ENCODE measurements at regions not wholly inside any gene's neighbourhood (a gene's known extent, or its start where the extent isn't known, plus 50 kb on each side); places are given as distances from the start of the nearest gene placed in this dataset.
"Not testable (repeated sequence)": the region's sequence is repeated elsewhere in the genome, so short reads cannot be mapped to it uniquely, and the experiment has no call there.

- TF ChIP-seq ZNF462 (CRISPR knock-in tag; IDR thresholded peaks at IDR 0.05): no peak
Measured at GRCh38 chr17:70446446-70446845, 277.1 kb downstream of the KCNJ2 start (continued).

GRCh38 chr17:70447588-70447987, 278.3 kb downstream of the KCNJ2 start:
- Histone ChIP-seq H3K36me3 (ENCODE audit: insufficient read depth) (no peaks in the 10 kb centered on the region), H3F3A (replicated peaks; ENCODE audit: low read depth) (no peaks in the 10 kb centered on the region), H3K27ac (ENCODE audit: low read depth) (no peak overlapping the region), H3K4me3 (no peak overlapping the region), H2AFZ (no peak overlapping the region), H3K4me1 (ENCODE audit: insufficient read depth) (peaks cover 14% of the 10 kb centered on the region), H3K79me2 (replicated peaks; ENCODE audit: insufficient read depth) (no peaks in the 10 kb centered on the region), H3K9me2 (ENCODE audit: insufficient read depth) (peaks cover 8% of the 10 kb centered on the region; the same call in 1 of the 2 replicates), H3K27me3 (ENCODE audit: insufficient read depth) (no peaks in the 10 kb centered on the region), H3K4me2 (no peak overlapping the region), H4K20me1 (replicated peaks; ENCODE audit: insufficient read depth) (no peaks in the 10 kb centered on the region)
- DNase-seq (ENCODE audit: low spot score) (no peak), ATAC-seq (no peak)
- TF ChIP-seq NANOG (IDR thresholded peaks at IDR 0.05; ENCODE audit: borderline replicate concordance): no peak
- Mint-ChIP-seq H3K4me1 (peaks cover 2% of the 10 kb centered on the region), H3K27ac (no peak overlapping the region), H3K9me3 (peaks cover 12% of the 10 kb centered on the region; the same call in 2 of the 3 replicates), H3K4me3 (no peak overlapping the region), H3K36me3 (ENCODE audit: low read depth) (no peaks in the 10 kb centered on the region; the same call in 2 of the 3 replicates), H3K27me3 (ENCODE audit: insufficient read depth, low read depth, poor library complexity) (no peaks in the 10 kb centered on the region)

GRCh38 chr17:70453075-70453474, 283.7 kb downstream of the KCNJ2 start:
- H4K20me1 ChIP-seq (replicated peaks; ENCODE audit: insufficient read depth); H3K4me1 Mint-ChIP-seq; H3K4me2 ChIP-seq; H3K27ac ChIP-seq (ENCODE audit: low read depth); H3K27ac Mint-ChIP-seq; H3K4me3 ChIP-seq; ATAC-seq; H3K27me3 Mint-ChIP-seq (ENCODE audit: insufficient read depth, low read depth, poor library complexity); H3F3A ChIP-seq (replicated peaks; ENCODE audit: low read depth); H2AFZ ChIP-seq; DNase-seq (ENCODE audit: low spot score); H3K36me3 Mint-ChIP-seq (ENCODE audit: low read depth); H3K79me2 ChIP-seq (replicated peaks; ENCODE audit: insufficient read depth); H3K36me3 ChIP-seq (ENCODE audit: insufficient read depth); H3K9me3 Mint-ChIP-seq; H3K27me3 ChIP-seq (ENCODE audit: insufficient read depth); H3K4me3 Mint-ChIP-seq: not testable (repeated sequence)
- H3K9me2 ChIP-seq (ENCODE audit: insufficient read depth): peaks cover 12% of the 10 kb centered on the region
- peaks cover 14% of the 10 kb centered on the region for H3K4me1 ChIP-seq (ENCODE audit: insufficient read depth)

Data from GM23338 (cell line).